M059J (cell line): ENCODE measurements at regions not wholly inside any gene's neighbourhood (a gene's known extent, or its start where the extent isn't known, plus 50 kb on each side); places are given as distances from the start of the nearest gene placed in this dataset.
A peak's percentile ranks its signal among the peaks of the same experiment; 100 is the strongest.
"Not testable (repeated sequence)": the region's sequence is repeated elsewhere in the genome, so short reads cannot be mapped to it uniquely, and the experiment has no call there.

Source experiments
- DNase-seq: peaks from one replicate; pipeline ENCODE4 v3.0.0-alpha.2; 2012; ENCODE audit warnings: low read depth

DNA sequence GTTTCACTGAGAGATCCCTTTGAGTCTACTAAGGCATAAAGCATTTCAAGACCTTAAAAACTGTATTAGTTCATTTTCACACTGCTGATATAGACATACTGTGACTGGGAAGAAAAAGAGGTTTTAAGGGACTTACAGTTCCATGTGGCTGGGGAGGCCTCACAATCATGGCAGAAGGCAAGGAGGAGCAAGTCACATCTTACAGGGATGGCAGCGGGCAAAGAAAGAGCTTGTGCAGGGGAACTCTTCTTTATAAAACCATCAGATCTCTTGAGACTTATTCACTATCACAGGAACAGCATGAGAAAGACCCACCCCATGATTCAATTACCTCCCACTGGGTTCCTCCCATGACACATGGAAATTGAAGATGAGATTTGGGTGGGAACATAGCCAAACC, 628.4 kb upstream of the GJE1 start:
- DNase-seq, result not testable (repeated sequence)

- DNase-seq, result no peak
Observed at GRCh38 chr6:141501616-141502015, 631.1 kb upstream of the GJE1 start.

GRCh38 chr6:141498977-141499376, 633.7 kb upstream of the GJE1 start:
- no peak for DNase-seq

DNA sequence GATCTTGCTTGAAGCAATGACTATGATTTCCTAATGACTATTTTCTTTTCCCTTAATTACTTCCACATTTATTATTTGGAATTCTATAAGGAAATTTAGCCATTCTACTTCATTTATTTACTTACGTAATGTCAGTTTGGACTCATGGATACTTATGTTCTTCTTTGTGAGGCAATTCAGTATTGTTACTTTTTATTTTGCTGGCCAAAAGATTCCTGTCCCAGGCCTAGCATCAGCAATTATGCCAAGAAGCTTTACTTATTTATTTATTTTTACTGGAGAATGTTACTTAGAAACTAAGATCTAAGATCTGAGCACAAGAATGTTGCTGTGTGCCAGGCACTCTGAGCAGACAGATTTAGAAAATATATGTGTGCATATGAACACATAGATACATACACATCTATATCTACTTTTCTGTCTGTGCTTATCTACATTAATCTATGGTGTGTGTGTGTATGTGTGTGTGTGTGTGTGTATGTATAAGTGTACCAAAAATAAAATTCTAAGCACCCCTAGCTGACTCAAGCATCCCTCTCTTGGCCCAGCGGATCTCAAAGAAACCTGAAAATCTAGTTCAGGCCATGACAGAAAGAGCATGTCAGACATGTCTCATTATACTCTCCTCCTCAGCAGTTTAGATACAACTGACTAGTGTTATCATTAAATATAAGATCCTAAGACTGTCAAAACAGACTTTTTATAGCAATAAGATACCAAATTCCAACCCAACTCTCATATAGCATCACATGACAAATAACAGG, 640.0 kb upstream of the GJE1 start:
- DNase-seq, result no peak

DNA sequence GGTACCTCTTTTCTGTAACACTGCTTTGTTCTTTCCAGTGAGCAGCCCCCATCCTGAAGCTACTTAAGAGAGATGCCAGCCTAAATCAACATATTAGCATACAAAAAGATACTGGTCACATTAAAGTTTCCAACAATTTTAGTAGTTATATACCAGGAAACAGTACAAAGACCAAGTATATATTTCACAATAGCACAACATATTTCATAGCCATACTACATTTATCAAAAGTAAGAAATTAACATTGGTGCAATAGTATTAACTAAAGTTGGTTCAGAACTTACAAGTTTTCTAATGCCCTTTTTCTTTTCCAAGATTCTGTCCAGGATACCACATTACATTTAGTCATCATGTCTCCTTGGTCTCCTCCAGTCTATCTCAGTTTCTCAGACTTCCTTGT, 641.0 kb upstream of the GJE1 start:
- no peak for DNase-seq

DNA sequence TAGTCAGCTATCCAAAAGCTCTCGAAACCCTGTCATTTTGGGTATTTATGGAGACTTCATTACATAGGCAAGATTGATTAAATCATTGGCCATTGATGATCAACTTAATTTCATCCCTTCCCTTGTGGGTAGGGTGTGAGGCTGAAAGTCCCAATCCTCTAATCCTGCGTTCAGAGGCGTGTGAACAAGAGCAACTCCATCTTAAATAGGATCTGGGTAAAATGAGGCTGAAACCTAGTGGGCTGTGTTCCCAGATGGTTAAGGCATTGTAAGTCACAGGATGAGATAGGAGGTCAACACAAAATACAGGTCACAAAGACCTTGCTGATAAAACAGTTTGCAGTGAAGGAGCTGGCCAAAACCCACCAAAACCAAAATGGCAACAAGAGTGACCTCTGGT, 641.7 kb upstream of the GJE1 start:
- DNase-seq, result no peak

- peak; percentile 61 for DNase-seq
Observed at GRCh38 chr6:141488488-141488887, 644.2 kb upstream of the GJE1 start.

GRCh38 chr6:141486942-141487341, 645.8 kb upstream of the GJE1 start:
- no peak for DNase-seq

- DNase-seq, result peak; percentile 80
Observed at GRCh38 chr6:141484711-141485110, 648.0 kb upstream of the GJE1 start.

- peak; percentile 96 for DNase-seq
Observed at GRCh38 chr6:141483598-141484061, 649.1 kb upstream of the GJE1 start.

- DNase-seq, result peak; percentile 32
Observed at GRCh38 chr6:141482796-141483597, 649.7 kb upstream of the GJE1 start.

DNA sequence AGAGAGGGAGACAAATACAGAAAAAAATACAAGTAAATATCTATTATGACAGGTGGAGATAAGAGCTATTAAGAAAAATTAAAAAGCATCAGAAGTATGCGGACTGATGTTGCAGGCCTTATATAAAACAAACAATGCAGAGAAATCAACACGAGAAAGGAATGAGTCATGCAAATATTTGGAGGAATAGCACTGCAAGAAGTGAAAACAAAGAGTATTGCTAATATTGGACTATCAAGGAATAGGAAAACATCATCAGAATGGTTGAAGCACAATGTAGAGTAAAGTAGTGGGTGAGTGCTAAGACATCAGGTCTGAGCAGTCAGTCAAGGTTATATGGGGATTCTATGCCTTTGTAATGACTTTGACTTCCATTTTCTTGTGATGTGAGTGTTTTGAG, 657.5 kb upstream of the GJE1 start:
- no peak for DNase-seq

DNA sequence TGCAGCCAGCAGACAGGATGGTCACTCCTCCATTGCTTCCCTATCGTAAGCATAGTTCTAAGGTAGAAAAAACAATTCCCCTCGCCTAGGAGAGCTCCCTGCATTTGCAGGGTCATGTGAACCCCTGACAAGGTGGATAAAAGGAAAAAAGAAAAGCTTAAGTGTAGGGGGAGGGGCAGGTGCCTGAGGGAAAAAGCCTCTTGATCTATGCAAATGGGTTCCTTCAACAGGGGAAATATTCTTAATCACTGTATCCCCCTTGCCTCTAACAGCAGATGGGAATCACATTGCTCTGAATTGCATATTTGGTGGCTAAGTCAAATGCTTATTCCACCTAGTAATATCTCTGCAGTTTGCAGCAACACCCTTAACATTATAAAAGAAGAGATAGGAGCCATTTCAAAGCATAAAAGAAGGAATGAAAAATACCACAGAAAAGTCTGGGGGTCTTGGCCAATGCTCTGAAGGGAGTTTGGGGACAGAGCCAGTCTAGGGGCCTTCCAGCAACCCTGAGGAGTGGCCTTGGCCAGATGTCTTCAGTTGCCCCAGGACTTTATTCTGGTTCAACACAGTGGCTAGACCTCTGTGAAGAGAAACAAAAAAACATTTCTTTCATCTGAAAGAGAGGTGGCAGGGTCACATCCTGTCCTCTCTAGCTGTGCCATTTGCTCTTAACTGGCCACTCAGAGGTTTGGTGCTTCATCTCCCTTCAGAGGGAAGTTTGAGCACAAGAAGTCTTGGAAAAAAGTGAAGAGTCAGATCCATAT, 660.4 kb upstream of the GJE1 start:
- DNase-seq, result no peak

- no peak for DNase-seq
Observed at GRCh38 chr6:141470810-141471209, 661.9 kb upstream of the GJE1 start.

GRCh38 chr6:141467881-141468280, 664.8 kb upstream of the GJE1 start:
- DNase-seq, result peak; percentile 89

GRCh38 chr6:141467041-141467440, 665.7 kb upstream of the GJE1 start:
- no peak for DNase-seq

DNA sequence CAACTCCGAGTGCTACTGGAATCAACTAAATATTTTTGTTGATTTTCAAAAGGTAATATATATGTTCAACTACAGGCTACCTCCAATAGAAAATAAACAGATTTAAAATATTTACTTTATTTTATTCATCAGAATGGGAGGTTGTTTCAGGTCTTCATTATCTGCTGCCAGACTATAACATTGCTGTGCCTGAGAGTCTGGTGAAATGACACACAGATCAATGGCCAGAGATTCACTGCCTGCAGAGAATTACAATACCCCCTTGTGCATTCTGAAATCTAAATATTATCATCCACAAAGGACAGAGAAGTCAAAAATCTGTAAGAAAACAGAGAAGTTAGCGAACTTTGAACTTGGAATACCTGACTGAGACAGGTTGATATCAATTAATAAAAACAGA, 667.8 kb upstream of the GJE1 start:
- no peak for DNase-seq

GRCh38 chr6:141464490-141464889, 668.2 kb upstream of the GJE1 start:
- DNase-seq, result peak; percentile 86

- DNase-seq, result peak; percentile 75
Observed at GRCh38 chr6:141463237-141463977, 669.3 kb upstream of the GJE1 start.

- no peak for DNase-seq
Observed at GRCh38 chr6:141460743-141461484, 671.8 kb upstream of the GJE1 start.

DNA sequence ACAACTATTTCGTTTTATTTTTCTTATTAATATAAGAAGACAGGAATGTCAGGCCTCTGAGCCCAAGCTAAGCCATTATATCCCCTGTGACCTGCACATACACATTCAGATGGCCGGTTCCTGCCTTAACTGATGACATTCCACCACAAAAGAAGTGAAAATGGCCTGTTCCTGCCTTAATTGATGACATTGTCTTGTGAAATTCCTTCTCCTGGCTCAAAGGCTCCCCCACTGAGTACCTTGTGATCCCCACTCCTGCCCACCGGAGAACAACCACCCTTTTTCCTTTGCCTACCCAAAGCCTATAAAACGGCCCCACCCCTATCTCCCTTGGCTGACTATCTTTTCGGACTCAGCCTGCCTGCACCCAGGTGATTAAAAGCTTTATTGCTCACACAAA, 672.5 kb upstream of the GJE1 start:
- DNase-seq, result not testable (repeated sequence)
